ENCODE measurements at regions not wholly inside any gene's neighbourhood (a gene's known extent, or its start where the extent isn't known, plus 50 kb on each side); places are given as distances from the start of the nearest gene placed in this dataset.
"Not testable (repeated sequence)": the region's sequence is repeated elsewhere in the genome, so short reads cannot be mapped to it uniquely, and the experiment has no call there.

DNA sequence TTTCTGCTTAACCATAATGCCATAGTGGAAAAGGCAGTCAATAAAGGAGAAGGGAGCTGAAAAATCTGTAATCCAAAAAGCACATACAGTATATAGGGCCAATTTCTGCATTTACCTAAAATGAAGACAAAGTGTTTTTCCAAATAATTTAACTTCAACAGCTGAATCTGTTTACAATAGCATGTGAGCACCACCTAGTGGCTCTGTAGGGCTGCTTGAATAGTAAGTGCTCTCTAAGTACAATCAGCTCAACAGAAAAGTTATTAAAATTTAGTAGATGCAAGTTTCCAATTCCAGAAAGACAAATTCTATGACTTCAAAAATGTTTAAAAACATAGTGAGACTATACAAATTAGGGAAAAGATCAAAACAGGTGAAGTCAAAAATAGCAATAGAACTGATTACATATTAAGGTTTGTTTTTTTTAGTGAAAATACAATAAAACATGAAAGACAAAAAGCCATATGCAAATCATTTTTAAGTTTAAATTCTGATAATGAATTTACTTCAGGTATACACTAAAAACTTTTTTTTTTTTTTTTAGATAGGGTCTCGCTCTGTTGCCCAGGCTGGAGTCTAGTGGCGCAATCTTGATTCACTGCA, 220.0 kb downstream of the SETD4 start:
- peak; percentile 57 for DNase-seq

DNA sequence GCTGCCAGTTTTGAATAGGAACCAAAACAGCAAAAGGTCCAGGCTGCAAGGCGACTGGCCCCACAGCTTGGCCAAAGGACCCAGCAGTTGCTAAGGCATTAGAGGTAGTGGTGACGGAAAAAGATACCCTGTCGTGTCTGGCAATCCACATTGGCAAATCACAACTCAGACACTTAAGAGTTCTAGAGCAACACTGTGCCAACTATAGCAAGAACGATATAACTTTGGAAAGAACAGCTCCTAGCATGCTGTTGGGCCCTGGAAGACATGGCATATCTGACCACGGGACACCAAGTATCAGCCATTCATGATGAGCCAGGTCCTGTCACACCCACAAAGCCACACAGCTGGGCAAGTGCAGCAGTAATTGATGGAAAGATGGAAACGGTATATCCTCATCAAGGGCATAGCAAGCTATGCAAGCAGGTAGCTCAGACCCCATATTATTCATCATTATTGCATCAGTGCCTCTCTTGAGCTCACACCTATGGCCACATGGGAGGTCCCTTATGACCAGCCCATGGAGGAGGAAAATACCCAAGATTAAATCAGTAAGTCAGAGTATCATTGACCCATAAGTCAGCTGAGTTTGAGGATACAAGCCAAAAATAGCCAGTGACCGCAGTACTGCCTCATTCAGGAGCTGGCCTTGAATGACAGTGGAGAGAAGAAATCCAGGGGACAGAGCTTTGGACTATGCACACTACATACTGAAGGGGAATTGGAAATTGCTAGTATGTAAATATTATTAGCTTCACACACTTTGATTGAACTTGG, 221.2 kb downstream of the SETD4 start:
- DNase-seq: no peak

DNA sequence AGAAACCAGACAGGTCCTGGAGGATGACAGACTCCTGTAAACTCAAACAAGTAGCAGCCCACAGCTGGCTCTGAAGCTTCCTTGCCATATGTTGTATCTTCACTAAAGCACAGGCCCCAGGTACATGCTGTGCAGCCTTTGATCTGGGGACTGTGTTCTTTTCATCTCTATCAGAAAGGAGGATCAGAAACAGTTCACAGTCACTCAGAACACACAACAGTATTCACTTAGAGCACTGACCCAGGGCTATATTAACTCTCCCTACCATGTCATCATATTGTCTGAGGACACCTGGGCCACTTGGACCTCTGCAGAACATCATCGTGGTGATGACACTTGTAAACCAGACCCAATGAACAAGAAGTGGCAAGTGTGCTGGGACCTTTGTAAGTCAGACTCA, 222.0 kb downstream of the SETD4 start:
- DNase-seq: no peak

DNA sequence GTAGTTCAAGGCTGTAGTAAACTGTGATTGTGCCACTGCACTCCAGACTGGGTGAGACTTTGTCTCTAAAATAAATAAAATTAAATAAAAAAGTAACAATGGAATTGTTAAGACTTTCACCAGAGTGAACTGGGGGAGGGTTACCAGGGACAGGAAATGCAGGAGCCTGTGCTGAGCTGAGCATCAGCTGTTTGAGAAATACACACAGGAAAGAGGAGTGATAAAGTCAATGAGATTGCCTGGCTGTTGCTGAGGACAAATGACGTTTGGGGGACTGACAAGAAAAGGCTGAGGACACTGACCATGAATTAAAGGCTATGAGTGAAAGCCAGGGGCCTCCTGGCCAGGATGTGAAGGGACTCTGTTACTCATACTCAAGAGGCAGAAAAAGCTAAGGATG, 226.3 kb downstream of the SETD4 start:
- DNase-seq: no peak

DNA sequence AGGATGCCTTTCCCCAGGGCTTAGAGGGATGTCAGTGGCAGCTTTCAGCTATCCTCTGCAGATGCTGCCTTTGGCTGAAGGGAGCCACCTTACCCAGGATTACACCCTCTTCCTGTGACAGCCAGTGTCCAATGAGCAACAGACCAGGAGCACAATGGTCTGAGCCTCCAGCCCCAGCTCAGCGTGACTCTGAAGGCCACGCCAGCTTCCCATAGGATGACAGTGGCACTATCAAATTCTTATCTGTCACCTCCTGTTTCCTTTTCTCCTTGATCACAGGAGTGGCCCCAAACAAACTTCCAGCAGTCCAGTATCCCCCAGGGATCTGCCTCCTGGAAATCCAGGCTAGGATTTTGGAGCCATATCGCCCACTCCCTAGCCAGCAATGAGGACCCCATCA, 226.9 kb downstream of the SETD4 start:
- DNase-seq: no peak

DNA sequence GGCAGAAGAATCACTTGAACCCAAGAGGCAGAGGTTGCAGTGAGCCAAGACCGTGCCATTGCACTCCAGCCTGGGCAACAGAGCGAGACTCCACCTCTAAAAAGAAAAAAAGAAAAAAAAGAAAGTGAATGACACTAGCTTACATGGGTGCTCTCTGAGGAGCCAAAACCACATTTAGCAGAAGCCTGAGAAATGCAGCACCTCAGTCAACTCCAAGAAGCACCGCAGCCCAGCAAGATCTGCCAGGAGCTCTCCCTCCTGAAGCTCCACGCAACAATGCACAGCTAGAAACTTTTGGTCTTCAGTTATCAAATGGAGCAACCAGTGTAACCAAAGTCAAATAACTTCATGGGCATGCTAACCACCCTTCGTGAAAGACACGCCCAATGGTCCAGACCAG, 229.1 kb downstream of the SETD4 start:
- no peak for DNase-seq

GRCh38 chr21:35829067-35829466, 231.3 kb downstream of the SETD4 start:
- DNase-seq: peak; percentile 29

DNA sequence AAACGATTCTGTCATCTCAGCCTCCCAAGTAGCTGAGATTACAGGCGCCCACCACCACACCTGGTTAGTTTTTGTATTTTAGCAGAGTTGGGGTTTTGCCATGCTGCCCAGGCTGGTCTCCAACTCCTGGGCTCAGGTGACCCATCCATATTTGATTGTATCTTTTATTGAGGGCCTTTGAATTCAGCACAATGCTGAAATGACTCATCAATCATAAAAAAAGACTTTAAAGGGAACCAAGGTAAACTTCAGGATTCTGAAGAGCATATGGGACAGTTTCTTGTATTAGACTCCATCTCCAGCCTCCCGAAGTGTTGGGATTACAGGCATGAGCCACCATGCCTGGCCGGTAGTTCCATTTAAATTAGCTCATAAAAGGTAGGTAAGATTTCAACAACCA, 232.2 kb downstream of the SETD4 start:
- no peak for DNase-seq

DNA sequence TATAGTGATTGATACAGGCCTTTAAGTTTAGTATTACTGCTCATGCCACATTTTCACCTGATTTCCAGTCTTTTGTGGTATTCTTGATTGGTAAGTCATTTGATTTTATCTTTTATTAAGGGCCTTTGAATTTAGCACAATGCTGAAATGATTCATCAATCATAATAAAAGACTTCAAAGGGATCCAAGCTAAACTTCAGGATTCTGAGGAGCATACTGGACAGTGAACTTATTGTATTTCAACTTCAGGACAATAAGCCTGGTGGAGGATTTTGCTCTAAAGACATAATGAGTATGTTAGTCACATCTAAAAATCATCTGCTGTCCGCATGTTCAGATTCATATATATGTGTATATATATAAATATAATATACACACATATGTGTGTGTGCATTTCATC, 233.3 kb downstream of the SETD4 start:
- no peak for DNase-seq

- DNase-seq: no peak
Observed at GRCh38 chr21:35825370-35826353, 234.7 kb downstream of the SETD4 start.

GRCh38 chr21:35824136-35824535, 236.2 kb downstream of the SETD4 start:
- no peak for DNase-seq

DNA sequence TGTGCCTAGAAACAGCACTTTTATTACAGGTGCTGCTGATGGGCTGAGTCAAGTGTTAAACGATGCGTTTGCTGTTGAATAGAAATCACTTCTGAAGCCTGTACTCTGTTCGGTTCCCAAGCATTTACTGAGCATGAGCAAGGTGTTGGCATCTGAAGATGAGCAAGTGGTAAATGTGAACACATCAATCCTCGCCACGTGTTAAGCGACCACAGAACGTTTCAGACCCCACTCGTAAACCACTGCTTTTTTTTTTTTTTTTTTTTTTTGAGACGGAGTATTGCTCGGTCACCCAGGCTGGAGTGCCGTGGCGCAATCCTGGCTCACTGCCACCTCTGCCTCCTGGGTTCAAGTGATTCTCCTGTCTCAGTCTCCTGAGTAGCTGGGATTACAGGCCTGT, 241.2 kb downstream of the SETD4 start:
- no peak for DNase-seq

- peak; percentile 71 for DNase-seq
Observed at GRCh38 chr21:35818597-35818996, 241.7 kb downstream of the SETD4 start.

- no peak for DNase-seq
Observed at GRCh38 chr21:35814858-35815619, 245.3 kb downstream of the SETD4 start.

- no peak for DNase-seq
Observed at GRCh38 chr21:35812679-35813078, 247.6 kb downstream of the SETD4 start.

- no peak for DNase-seq
Observed at GRCh38 chr21:35811191-35811806, 249.0 kb downstream of the SETD4 start.

DNA sequence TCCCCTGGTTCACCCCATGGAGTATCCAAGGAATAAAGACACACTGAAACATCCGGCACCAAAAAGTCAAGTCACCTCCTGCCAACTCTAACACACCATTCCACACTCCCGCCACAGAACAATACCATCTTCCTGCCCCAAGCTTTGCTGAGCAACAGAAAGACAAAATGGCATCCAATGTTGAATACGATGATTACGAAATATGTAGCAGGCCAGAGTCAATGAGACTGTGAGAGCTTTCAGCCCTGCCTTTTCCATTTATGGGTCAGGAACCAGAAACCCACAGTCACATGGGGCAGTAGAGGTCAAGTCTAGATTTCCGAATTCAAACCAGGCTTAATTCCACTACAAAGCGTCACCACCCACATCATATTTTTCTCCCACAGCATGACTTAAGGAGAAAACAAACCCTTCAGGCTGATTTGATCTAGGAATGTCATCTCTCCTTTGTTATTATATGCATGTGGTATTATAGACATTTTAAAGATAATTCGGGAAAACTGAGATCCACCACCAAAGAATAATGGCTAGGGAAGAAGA, 249.8 kb downstream of the SETD4 start:
- no peak for DNase-seq

DNA sequence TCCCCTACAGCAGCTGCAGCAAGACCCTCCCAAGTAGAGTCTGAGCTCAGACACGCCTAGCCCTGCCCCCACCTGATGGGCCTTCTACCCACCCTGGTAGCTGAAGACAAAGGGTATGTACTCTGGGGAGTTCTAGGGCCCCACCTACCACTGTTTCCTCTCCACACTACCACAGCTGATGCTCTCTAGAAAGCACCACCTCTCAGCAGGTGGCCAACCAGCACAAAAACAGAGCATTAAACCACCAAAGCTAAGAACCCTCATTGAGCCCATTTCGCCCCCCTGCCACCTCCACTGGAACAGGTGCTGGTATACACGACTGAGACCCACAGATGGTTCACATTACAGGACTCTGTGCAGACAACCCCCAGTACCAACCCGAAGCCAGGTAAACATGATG, 258.9 kb downstream of the SETD4 start:
- DNase-seq: peak; percentile 79

DNA sequence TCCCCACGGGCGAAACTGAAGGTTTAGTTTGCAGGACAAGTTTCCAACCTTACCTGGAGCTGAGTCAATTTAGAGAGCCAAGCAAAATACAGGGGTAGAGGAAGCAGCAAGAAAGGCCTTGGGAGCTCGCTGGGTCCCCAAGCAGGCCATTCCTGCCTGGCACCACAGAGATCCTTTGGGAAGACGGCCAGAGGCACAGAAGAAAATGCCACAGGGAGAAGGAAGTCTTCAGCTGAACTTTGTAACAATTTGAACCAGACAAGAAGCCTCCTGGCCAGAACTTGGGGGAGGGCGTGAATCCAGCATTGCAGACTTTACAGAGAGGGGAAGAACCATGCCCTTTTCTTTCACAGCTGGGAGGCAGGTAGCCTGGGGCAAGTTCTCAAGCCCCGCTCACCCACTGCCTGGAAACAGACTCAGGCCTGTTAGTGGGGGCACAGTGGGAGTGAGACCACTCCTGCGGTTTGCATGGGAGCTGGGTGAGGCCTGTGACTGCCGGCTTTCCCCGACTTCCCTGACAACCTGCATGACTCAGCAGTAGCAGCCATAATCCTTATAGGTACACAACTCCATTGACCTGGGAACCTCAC, 259.4 kb downstream of the SETD4 start:
- not testable (repeated sequence) for DNase-seq

GRCh38 chr21:35796844-35797243, 263.5 kb downstream of the SETD4 start:
- DNase-seq: peak; percentile 39

DNA sequence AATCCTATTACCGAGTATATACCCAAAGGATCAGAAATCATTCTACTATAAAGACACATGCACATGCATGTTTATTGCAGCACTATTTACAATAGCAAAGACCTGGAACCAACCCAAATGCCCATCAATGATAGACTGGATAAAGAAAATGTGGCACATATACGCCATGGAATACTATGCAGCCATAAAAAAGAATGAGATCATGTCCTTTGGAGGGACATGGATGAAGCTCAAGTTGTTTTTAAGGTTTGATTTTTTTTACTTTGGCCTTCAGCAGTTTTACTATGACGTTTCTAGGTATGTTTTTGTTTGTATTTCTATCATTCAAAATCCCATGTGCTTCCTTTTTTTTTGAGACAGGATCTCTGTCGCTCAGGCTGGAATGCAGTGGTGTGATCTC, 265.8 kb downstream of the SETD4 start:
- not testable (repeated sequence) for DNase-seq

All from NCI-H1436 (cell line).